ENCODE measurements at regions not wholly inside any gene's neighbourhood (a gene's known extent, or its start where the extent isn't known, plus 50 kb on each side); places are given as distances from the start of the nearest gene placed in this dataset.

DNA sequence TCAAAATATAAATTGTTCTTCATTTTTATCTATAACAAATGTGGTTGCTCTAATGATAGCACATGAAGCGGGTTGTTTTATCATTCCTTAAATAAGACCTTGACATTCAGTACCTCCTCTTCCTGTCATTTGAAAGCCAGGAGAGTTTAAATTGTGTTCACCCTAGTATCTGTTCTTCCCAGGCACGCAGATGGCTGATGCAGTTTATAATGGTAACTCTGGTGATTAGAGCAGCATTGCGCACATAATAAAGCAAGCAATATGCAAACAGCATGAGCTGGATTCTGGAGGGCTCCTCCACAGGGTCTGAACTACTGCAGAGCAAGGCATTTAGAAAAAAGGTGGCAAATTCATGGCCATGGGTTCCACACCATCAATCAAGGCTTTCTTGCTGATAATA lies 307.8 kb downstream of the ENC1 start:
- BruUV-seq (replicated peaks): no TSS peak
- no peak overlapping the region for H3K4me3 Mint-ChIP-seq (ENCODE audit: unreplicated experiment)
- Histone ChIP-seq H3K4me3 (ENCODE audit: low read depth, low read length) (no peak overlapping the region), H3K4me1 (peaks cover 28% of the 10 kb centered on the region), H3K9me3 (no peaks in the 10 kb centered on the region), H3K27me3 (replicated peaks; ENCODE audit: control insufficient read depth, insufficient read depth, low read length) (no peaks in the 10 kb centered on the region), H3K36me3 (ENCODE audit: control insufficient read depth, insufficient read depth, low read length) (no peaks in the 10 kb centered on the region)
- no peaks in the 10 kb centered on the region for H3K36me3 Mint-ChIP-seq (ENCODE audit: insufficient read depth, unreplicated experiment)
- no peak overlapping the region for H3K27ac Mint-ChIP-seq (ENCODE audit: unreplicated experiment)
- no peaks in the 10 kb centered on the region for H3K27me3 Mint-ChIP-seq (ENCODE audit: insufficient read depth, unreplicated experiment)
- CTCF ChIA-PET: no interaction called here
- DNase-seq: no peak
- no peaks in the 10 kb centered on the region for H3K9me3 Mint-ChIP-seq (ENCODE audit: unreplicated experiment)
- TF ChIP-seq, protein P1, sequence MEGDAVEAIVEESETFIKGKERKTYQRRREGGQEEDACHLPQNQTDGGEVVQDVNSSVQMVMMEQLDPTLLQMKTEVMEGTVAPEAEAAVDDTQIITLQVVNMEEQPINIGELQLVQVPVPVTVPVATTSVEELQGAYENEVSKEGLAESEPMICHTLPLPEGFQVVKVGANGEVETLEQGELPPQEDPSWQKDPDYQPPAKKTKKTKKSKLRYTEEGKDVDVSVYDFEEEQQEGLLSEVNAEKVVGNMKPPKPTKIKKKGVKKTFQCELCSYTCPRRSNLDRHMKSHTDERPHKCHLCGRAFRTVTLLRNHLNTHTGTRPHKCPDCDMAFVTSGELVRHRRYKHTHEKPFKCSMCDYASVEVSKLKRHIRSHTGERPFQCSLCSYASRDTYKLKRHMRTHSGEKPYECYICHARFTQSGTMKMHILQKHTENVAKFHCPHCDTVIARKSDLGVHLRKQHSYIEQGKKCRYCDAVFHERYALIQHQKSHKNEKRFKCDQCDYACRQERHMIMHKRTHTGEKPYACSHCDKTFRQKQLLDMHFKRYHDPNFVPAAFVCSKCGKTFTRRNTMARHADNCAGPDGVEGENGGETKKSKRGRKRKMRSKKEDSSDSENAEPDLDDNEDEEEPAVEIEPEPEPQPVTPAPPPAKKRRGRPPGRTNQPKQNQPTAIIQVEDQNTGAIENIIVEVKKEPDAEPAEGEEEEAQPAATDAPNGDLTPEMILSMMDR (IDR thresholded peaks at IDR 0.05; ENCODE audit: insufficient read depth in 1 of 2, low read depth in 1 of 2, low read length in 1 of 2, severe bottlenecking in 1 of 2, unreplicated experiment in 1 of 2): no peak
- POLR2A ChIA-PET: no interaction called here
- intact Hi-C loops (cut with micrococcal nuclease; ENCODE audit: unreplicated experiment): no loop called here
- H3K4me1 Mint-ChIP-seq (ENCODE audit: low read depth, unreplicated experiment): peaks cover 35% of the 10 kb centered on the region

DNA sequence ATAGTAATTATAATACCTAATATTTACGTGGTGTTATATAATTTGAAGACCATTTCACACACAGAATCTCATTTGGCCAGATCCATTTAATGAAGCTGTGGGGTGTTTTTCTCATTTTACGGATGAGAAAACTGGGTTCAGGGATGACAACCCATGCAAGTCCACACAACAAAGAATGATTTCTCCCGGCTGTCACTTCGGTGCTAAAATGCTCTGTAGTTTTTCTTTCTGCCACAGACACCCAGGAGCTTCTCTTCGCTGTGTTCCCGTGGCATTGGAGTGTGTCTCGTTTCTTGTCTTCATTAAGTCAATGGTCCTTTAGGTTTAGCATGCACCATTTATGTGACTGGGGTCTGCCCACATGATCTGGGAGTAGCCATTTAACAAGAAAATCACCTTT lies 308.5 kb downstream of the ENC1 start:
- Histone ChIP-seq H3K27me3 (replicated peaks; ENCODE audit: control insufficient read depth, insufficient read depth, low read length) (no peaks in the 10 kb centered on the region), H3K4me3 (ENCODE audit: low read depth, low read length) (no peak overlapping the region), H3K36me3 (ENCODE audit: control insufficient read depth, insufficient read depth, low read length) (no peaks in the 10 kb centered on the region), H3K9me3 (no peaks in the 10 kb centered on the region), H3K4me1 (peaks cover 35% of the 10 kb centered on the region)
- H3K4me3 Mint-ChIP-seq (ENCODE audit: unreplicated experiment): no peak overlapping the region
- H3K27me3 Mint-ChIP-seq (ENCODE audit: insufficient read depth, unreplicated experiment): no peaks in the 10 kb centered on the region
- peaks cover 35% of the 10 kb centered on the region for H3K4me1 Mint-ChIP-seq (ENCODE audit: low read depth, unreplicated experiment)
- no peak for DNase-seq
- POLR2A ChIA-PET: no interaction called here
- CTCF ChIA-PET: no interaction called here
- BruUV-seq (replicated peaks): no TSS peak
- peaks cover 2% of the 10 kb centered on the region for H3K36me3 Mint-ChIP-seq (ENCODE audit: insufficient read depth, unreplicated experiment)
- H3K9me3 Mint-ChIP-seq (ENCODE audit: unreplicated experiment): no peaks in the 10 kb centered on the region
- no peak overlapping the region for H3K27ac Mint-ChIP-seq (ENCODE audit: unreplicated experiment)
- intact Hi-C loops (cut with micrococcal nuclease; ENCODE audit: unreplicated experiment): no loop called here
- TF ChIP-seq, protein P1 (IDR thresholded peaks at IDR 0.05; ENCODE audit: insufficient read depth in 1 of 2, low read depth in 1 of 2, low read length in 1 of 2, severe bottlenecking in 1 of 2, unreplicated experiment in 1 of 2): no peak

DNA sequence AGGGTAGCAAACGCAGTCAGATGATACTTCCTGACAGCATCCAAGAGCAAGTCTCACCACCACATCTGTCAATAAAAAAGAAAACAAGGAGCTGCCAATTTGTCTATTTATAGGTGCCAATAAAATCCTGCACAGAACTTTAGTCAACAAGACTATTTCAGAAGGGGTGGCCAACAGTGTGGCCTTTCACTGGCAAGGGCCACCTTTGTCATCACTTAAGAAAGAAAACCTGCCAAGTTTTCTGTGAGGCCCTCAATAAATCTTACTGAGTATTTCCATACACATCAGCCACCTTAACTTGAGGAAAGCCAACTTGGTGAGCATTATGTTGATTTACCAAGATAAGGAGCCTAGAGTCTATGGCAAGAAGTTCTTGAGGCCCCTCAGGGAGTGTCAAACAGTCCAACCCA lies 312.3 kb downstream of the ENC1 start:
- intact Hi-C loops (cut with micrococcal nuclease; ENCODE audit: unreplicated experiment): loop anchor here (5.0 kb wide), 1 partner anchor 49 kb away; no protein-coding TSS in a partner anchor
- Mint-ChIP-seq H3K4me3 (ENCODE audit: unreplicated experiment) (no peak overlapping the region), H3K9me3 (ENCODE audit: unreplicated experiment) (no peaks in the 10 kb centered on the region), H3K4me1 (ENCODE audit: low read depth, unreplicated experiment) (peaks cover 16% of the 10 kb centered on the region), H3K27ac (ENCODE audit: unreplicated experiment) (peak overlapping the region; percentile 84), H3K36me3 (ENCODE audit: insufficient read depth, unreplicated experiment) (peaks cover 17% of the 10 kb centered on the region), H3K27me3 (ENCODE audit: insufficient read depth, unreplicated experiment) (no peaks in the 10 kb centered on the region)
- peaks cover 35% of the 10 kb centered on the region for H3K4me1 ChIP-seq
- ChIA-PET CTCF (no interaction called here), POLR2A (no interaction called here)
- no peaks in the 10 kb centered on the region for H3K36me3 ChIP-seq (ENCODE audit: control insufficient read depth, insufficient read depth, low read length)
- BruUV-seq (replicated peaks): no TSS peak
- H3K27me3 ChIP-seq (replicated peaks; ENCODE audit: control insufficient read depth, insufficient read depth, low read length): no peaks in the 10 kb centered on the region
- H3K9me3 ChIP-seq: no peaks in the 10 kb centered on the region
- TF ChIP-seq, protein P1 (IDR thresholded peaks at IDR 0.05; ENCODE audit: insufficient read depth in 1 of 2, low read depth in 1 of 2, low read length in 1 of 2, severe bottlenecking in 1 of 2, unreplicated experiment in 1 of 2): no peak
- no peak overlapping the region for H3K4me3 ChIP-seq (ENCODE audit: low read depth, low read length)
- DNase-seq: no peak
